ENCODE measurements at regions not wholly inside any gene's neighbourhood (a gene's known extent, or its start where the extent isn't known, plus 50 kb on each side); places are given as distances from the start of the nearest gene placed in this dataset.

DNA sequence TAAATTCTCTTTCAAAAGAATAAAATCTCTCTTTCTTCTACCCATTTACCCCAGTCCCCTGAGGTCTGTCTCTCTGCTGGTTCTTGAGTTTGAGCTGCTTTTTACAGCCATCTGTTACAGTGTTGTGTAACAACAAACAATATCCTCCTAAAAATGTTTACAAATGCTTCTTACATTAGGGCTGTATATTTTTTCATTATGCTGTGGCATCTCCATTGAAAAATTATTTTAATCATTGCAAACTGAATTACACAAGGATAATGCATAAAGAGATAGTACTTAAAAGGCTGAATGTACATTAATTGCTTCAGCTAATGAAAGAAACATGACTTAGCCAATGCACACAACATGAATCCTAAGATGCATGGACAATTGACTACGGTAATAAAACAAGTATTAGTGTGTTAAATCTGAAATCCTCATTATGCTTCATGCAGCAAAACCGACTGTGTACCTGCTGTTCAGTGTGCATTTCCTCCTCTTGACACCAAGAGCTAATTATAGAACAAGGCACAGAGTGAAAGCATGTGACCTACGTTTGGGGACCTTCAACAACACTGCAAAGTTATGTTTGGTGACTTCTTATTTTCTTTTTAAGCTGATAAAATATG lies 181.7 kb upstream of the RHOBTB1 start:
- Histone ChIP-seq H3K27ac (ENCODE audit: low read length) (no peak overlapping the region), H3K4me1 (ENCODE audit: insufficient read depth, low read length) (peaks cover 7% of the 10 kb centered on the region), H3K4me3 (ENCODE audit: low read depth in 1 of 2, low read length in 2 of 2) (no peak overlapping the region), H4K20me1 (ENCODE audit: insufficient read depth, low read length) (no peaks in the 10 kb centered on the region), H3K9ac (ENCODE audit: low read depth, low read length) (no peak overlapping the region), H2AFZ (ENCODE audit: low read depth, low read length) (no peak overlapping the region), H3K27me3 (ENCODE audit: insufficient read depth, low read length, poor library complexity) (no peaks in the 10 kb centered on the region), H3K9me3 (ENCODE audit: insufficient read depth, low read length, severe bottlenecking) (no peaks in the 10 kb centered on the region), H3K79me2 (ENCODE audit: insufficient read depth, low read length) (no peaks in the 10 kb centered on the region), H3K36me3 (ENCODE audit: insufficient read depth, low read length) (no peaks in the 10 kb centered on the region), H3K4me2 (ENCODE audit: insufficient read depth, low read length) (no peak overlapping the region)
- ATAC-seq (ENCODE audit: insufficient read depth, low read depth) (peak; percentile 68; the same call in 2 of the 3 replicates), DNase-seq (no peak)
- TF ChIP-seq, protein P1, sequence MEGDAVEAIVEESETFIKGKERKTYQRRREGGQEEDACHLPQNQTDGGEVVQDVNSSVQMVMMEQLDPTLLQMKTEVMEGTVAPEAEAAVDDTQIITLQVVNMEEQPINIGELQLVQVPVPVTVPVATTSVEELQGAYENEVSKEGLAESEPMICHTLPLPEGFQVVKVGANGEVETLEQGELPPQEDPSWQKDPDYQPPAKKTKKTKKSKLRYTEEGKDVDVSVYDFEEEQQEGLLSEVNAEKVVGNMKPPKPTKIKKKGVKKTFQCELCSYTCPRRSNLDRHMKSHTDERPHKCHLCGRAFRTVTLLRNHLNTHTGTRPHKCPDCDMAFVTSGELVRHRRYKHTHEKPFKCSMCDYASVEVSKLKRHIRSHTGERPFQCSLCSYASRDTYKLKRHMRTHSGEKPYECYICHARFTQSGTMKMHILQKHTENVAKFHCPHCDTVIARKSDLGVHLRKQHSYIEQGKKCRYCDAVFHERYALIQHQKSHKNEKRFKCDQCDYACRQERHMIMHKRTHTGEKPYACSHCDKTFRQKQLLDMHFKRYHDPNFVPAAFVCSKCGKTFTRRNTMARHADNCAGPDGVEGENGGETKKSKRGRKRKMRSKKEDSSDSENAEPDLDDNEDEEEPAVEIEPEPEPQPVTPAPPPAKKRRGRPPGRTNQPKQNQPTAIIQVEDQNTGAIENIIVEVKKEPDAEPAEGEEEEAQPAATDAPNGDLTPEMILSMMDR (IDR thresholded peaks at IDR 0.05; ENCODE audit: borderline replicate concordance, extremely low read depth, low read length, poor library complexity, severe bottlenecking): no peak
- TF ChIP-seq EZH2 (IDR thresholded peaks at IDR 0.05; ENCODE audit: borderline replicate concordance, low read depth, low read length, severe bottlenecking): no peak

DNA sequence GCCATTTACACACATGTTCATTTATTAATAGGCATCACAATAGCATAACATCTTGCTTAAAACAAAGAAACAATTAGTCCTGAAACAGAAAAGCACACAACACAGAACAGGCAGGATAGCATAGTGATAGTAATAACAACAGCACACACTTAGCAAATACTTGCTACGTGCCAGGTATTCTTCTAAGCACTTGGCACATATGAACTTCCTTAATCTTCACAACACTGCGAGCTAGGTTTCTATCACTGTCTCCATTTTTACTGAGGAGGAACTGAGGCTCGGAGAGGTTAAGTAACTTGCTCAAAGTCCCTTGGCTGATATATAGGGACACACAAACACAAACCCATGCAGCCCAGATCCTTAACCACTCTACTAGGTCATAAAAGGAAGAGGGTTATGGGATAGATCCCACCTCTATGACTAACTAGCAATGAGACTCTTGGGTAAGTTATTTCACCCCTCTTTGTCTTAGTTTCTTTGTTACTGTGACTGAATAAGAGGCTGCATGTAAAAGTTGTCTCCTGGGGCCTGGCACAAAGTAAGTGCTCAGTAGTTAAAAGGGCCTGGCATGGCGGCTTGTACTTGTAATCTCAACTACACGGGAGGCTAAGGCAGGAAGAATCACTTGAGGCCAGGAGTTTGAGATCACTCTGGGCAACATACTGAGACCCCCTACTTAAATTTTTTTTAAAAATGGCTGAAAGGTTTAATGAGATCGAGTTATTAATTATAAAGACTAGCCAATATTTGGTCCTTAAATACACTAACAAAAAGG lies 181.0 kb upstream of the RHOBTB1 start:
- Histone ChIP-seq H2AFZ (ENCODE audit: low read depth, low read length) (no peak overlapping the region), H3K9ac (ENCODE audit: low read depth, low read length) (no peak overlapping the region), H3K4me2 (ENCODE audit: insufficient read depth, low read length) (no peak overlapping the region), H3K79me2 (ENCODE audit: insufficient read depth, low read length) (no peaks in the 10 kb centered on the region), H3K9me3 (ENCODE audit: insufficient read depth, low read length, severe bottlenecking) (no peaks in the 10 kb centered on the region), H3K4me3 (ENCODE audit: low read depth in 1 of 2, low read length in 2 of 2) (no peak overlapping the region), H3K4me1 (ENCODE audit: insufficient read depth, low read length) (peaks cover 7% of the 10 kb centered on the region), H3K36me3 (ENCODE audit: insufficient read depth, low read length) (no peaks in the 10 kb centered on the region), H4K20me1 (ENCODE audit: insufficient read depth, low read length) (no peaks in the 10 kb centered on the region), H3K27me3 (ENCODE audit: insufficient read depth, low read length, poor library complexity) (no peaks in the 10 kb centered on the region), H3K27ac (ENCODE audit: low read length) (no peak overlapping the region)
- DNase-seq (no peak), ATAC-seq (ENCODE audit: insufficient read depth, low read depth) (no peak)
- TF ChIP-seq, protein P1 (IDR thresholded peaks at IDR 0.05; ENCODE audit: borderline replicate concordance, extremely low read depth, low read length, poor library complexity, severe bottlenecking): no peak
- TF ChIP-seq EZH2 (IDR thresholded peaks at IDR 0.05; ENCODE audit: borderline replicate concordance, low read depth, low read length, severe bottlenecking): no peak

DNA sequence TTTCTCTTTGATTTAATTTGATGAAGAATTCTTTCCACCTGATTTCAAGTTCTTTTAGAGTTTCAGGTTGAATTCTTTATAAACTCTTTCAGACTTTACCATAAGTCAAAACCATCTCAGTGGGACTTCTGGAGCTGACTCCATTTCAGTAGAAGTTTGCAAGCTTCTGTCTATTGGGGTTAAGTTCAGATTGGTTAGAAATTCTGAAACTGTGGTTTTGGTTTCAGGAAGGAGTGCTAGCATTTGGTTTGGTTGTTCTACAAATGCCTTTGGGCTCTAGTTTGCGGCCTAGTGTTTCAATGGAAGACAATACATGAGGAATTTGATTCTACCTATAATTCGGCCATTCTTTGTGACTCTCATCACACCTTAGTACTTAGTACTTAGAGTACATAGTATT lies 176.8 kb upstream of the RHOBTB1 start:
- Histone ChIP-seq H3K27ac (ENCODE audit: low read length) (no peak overlapping the region), H3K36me3 (ENCODE audit: insufficient read depth, low read length) (no peaks in the 10 kb centered on the region), H3K9ac (ENCODE audit: low read depth, low read length) (no peak overlapping the region), H3K79me2 (ENCODE audit: insufficient read depth, low read length) (no peaks in the 10 kb centered on the region), H4K20me1 (ENCODE audit: insufficient read depth, low read length) (no peaks in the 10 kb centered on the region), H3K4me3 (ENCODE audit: low read depth in 1 of 2, low read length in 2 of 2) (no peak overlapping the region), H3K4me2 (ENCODE audit: insufficient read depth, low read length) (no peak overlapping the region), H3K27me3 (ENCODE audit: insufficient read depth, low read length, poor library complexity) (no peaks in the 10 kb centered on the region), H3K4me1 (ENCODE audit: insufficient read depth, low read length) (peaks cover 8% of the 10 kb centered on the region), H3K9me3 (ENCODE audit: insufficient read depth, low read length, severe bottlenecking) (no peaks in the 10 kb centered on the region), H2AFZ (ENCODE audit: low read depth, low read length) (0 out of 2 replicates have a peak overlapping the region, but pooled peaks have one; percentile 10)
- no peak for DNase-seq
- no peak for ATAC-seq (ENCODE audit: insufficient read depth, low read depth)
- TF ChIP-seq, protein P1 (IDR thresholded peaks at IDR 0.05; ENCODE audit: borderline replicate concordance, extremely low read depth, low read length, poor library complexity, severe bottlenecking): no peak
- TF ChIP-seq EZH2 (IDR thresholded peaks at IDR 0.05; ENCODE audit: borderline replicate concordance, low read depth, low read length, severe bottlenecking): no peak
